Endodermal cell (in vitro differentiated cells): ENCODE measurements at regions not wholly inside any gene's neighbourhood (a gene's known extent, or its start where the extent isn't known, plus 50 kb on each side); places are given as distances from the start of the nearest gene placed in this dataset.
A peak's percentile ranks its signal among the peaks of the same experiment; 100 is the strongest.

Experiments
- DNase-seq: peaks from one replicate; pipeline ENCODE4 v3.0.0-alpha.2; 2017
- H3K27ac ChIP-seq: 2 replicates; pipeline ENCODE4 v1.5.1; 2013; ENCODE audit warnings: mild to moderate bottlenecking, low read depth, low read length, moderate library complexity
- H3K27me3 ChIP-seq: 2 replicates; pipeline ENCODE4 v1.6.1; 2013; ENCODE audit warnings: mild to moderate bottlenecking, low read length, moderate library complexity; ENCODE audit not compliant: insufficient read depth, control insufficient read depth, poor library complexity, severe bottlenecking
- H3K36me3 ChIP-seq: 2 replicates; pipeline ENCODE4 v1.7.0; 2013; ENCODE audit warnings: mild to moderate bottlenecking, low read length, moderate library complexity; ENCODE audit not compliant: control insufficient read depth, insufficient read depth
- H3K4me1 ChIP-seq: one replicate; pipeline ENCODE4 v1.7.0; 2013; ENCODE audit warnings: low read length; ENCODE audit not compliant: control insufficient read depth, insufficient read depth
- H3K4me3 ChIP-seq: 2 replicates; pipeline ENCODE4 v1.5.1; 2013; ENCODE audit warnings: mild to moderate bottlenecking, low read length, moderate library complexity
- H3K9ac ChIP-seq: 2 replicates; pipeline ENCODE4 v1.6.1; 2013; ENCODE audit warnings: mild to moderate bottlenecking, low read length, moderate library complexity; ENCODE audit not compliant: poor library complexity, severe bottlenecking; ENCODE audit errors: extremely low read depth
- H3K9me3 ChIP-seq: 2 replicates; pipeline ENCODE4 v1.6.1; 2013; ENCODE audit warnings: mild to moderate bottlenecking, low read length, moderate library complexity; ENCODE audit not compliant: control insufficient read depth
- H3K27ac Mint-ChIP-seq: 2 replicates; pipeline ENCODE4 v1.8.0; 2020; ENCODE audit warnings: mixed read lengths
- H3K27me3 Mint-ChIP-seq: 2 replicates; pipeline ENCODE4 v1.8.0; 2021; ENCODE audit warnings: mild to moderate bottlenecking, mixed read lengths; ENCODE audit not compliant: insufficient read depth
- H3K36me3 Mint-ChIP-seq: 2 replicates; pipeline ENCODE4 v1.8.0; 2020; ENCODE audit warnings: low read depth, mixed read lengths
- H3K4me1 Mint-ChIP-seq: 2 replicates; pipeline ENCODE4 v1.8.0; 2020; ENCODE audit warnings: mixed read lengths
- H3K4me3 Mint-ChIP-seq: 2 replicates; pipeline ENCODE4 v1.8.0; 2020; ENCODE audit warnings: mild to moderate bottlenecking, moderate library complexity, mixed read lengths
- H3K9me3 Mint-ChIP-seq: 2 replicates; pipeline ENCODE4 v1.8.0; 2020; ENCODE audit warnings: mild to moderate bottlenecking, mixed read lengths
- CTCF ChIP-seq: fragments of 200-600 bp; sonication (generic); conservative IDR thresholded peaks from 2 replicates; pipeline ENCODE4 v1.5.0; 2021; ENCODE audit warnings: antibody characterized with exemption, mild to moderate bottlenecking
- WGBS, 2 experiments: methylation state at CpG; one replicate each; pipeline versions ENCODE4 v1.1.5 to v1.1.7; 2013; ENCODE audit warnings: missing lambda C conversion rate in 2 of 2, mixed read lengths in 1 of 2; ENCODE audit not compliant: insufficient coverage in 1 of 2, insufficient read length in 1 of 2; 5-methylcytosine and 5-hydroxymethylcytosine counted together

DNA sequence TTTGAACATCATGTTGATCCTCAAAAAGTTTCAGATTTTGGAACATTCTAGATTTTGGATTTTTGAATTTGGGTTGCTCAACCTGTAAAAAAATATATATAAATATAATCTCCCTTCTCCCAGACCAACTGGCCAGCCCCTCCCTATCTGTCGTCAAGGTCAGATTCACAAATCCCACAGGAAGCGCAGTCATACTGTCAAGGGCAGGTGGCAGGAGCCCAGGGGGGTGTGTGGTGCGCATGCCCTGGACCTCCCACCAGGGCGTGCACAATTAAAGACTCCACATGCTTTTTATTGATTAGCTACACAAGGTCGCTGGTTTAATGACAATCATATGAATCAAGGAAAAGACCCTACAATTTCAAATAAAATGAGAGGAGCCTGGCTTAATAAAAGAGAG, 77.0 kb upstream of the EEPD1 start:
- H3K9me3 ChIP-seq: no peaks in the 10 kb centered on the region
- no peak for TF ChIP-seq CTCF
- Mint-ChIP-seq H3K27ac (no peak overlapping the region), H3K36me3 (no peaks in the 10 kb centered on the region), H3K27me3 (peaks cover 3% of the 10 kb centered on the region), H3K4me1 (peaks cover 11% of the 10 kb centered on the region), H3K4me3 (no peak overlapping the region), H3K9me3 (no peaks in the 10 kb centered on the region)
- H3K4me1 ChIP-seq: peaks cover 12% of the 10 kb centered on the region
- 88 to 100% methylated on average over 1 to 5 of the region's 5 CpGs for WGBS, 2 experiments
- no peak overlapping the region for H3K9ac ChIP-seq
- no peaks in the 10 kb centered on the region for H3K27me3 ChIP-seq
- no peak for DNase-seq
- no peaks in the 10 kb centered on the region for H3K36me3 ChIP-seq
- no peak overlapping the region for H3K27ac ChIP-seq
- H3K4me3 ChIP-seq: no peak overlapping the region

DNA sequence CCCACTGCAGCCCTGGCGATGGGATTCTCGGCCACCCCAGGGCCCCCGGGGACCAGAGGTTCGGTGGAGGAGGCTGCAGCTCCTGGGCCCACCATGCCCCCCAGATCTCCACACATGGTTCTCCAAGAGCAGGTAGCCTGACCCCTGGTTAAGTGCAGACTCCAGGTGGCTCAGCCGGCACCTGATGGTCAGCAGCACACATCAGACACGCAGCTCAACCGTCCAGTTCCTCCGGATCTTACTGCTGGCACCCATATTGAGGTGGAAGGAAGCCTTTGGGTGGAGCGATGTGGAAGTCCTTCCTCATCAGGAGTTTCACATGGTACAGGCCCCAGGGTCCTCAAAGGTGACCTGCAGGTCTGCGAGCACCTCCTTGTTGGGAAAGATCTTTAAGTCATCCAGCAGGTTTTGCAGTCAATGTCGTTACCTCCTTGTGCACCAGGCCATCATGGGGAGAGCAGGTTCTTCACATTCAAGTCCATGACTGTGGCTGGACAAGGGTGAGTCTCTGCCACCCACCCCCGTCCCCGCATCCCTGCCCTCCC, 74.2 kb upstream of the EEPD1 start:
- H3K36me3 Mint-ChIP-seq: no peaks in the 10 kb centered on the region
- Histone ChIP-seq H3K4me1 (peaks cover 12% of the 10 kb centered on the region), H3K4me3 (no peak overlapping the region), H3K27ac (no peak overlapping the region), H3K9me3 (no peaks in the 10 kb centered on the region), H3K36me3 (no peaks in the 10 kb centered on the region), H3K9ac (no peak overlapping the region), H3K27me3 (no peaks in the 10 kb centered on the region)
- H3K4me1 Mint-ChIP-seq: peaks cover 11% of the 10 kb centered on the region
- TF ChIP-seq CTCF: no peak
- peaks cover 4% of the 10 kb centered on the region for H3K27me3 Mint-ChIP-seq
- no peak overlapping the region for H3K4me3 Mint-ChIP-seq
- no peaks in the 10 kb centered on the region for H3K9me3 Mint-ChIP-seq
- H3K27ac Mint-ChIP-seq: no peak overlapping the region
- WGBS, 2 experiments: 94 to 97% methylated on average over 9 to 13 of the region's 13 CpGs
- peak; percentile 27 for DNase-seq

DNA sequence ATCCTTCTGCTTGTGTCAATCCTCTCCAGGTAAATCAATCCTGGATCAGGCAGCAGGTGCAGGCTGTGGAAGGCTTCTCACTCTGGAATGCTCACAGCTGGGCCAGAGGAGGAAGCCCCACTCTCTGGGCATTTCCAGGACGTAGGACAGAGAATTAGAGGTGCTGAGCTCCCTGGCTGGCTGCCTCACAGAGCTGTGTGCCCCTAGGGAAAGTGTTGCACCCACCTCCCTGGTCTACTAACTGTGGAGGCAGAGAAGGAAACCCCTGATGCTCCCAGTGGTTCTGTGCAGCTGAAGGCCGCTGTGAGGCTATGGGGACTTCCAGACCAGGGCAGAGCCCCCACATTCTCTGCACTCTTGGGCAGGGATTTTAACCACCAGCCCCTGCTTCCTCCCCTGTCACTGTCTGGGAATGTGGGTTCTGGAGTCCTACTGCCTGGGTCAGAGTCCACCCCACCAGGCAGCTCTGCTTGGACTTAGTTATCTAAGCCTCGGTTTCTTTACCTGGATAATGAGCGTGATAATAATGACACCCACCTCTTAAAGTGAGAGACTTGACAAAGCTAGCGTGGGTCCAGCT, 73.5 kb upstream of the EEPD1 start:
- Histone ChIP-seq H3K9ac (no peak overlapping the region), H3K9me3 (no peaks in the 10 kb centered on the region), H3K4me1 (peaks cover 12% of the 10 kb centered on the region), H3K27ac (no peak overlapping the region), H3K4me3 (no peak overlapping the region), H3K36me3 (no peaks in the 10 kb centered on the region), H3K27me3 (no peaks in the 10 kb centered on the region)
- no peak for TF ChIP-seq CTCF
- WGBS, 2 experiments: 81 to 86% methylated on average over 3 to 5 of the region's 5 CpGs
- Mint-ChIP-seq H3K4me3 (no peak overlapping the region), H3K9me3 (no peaks in the 10 kb centered on the region), H3K36me3 (no peaks in the 10 kb centered on the region), H3K27me3 (peaks cover 9% of the 10 kb centered on the region), H3K27ac (no peak overlapping the region), H3K4me1 (peaks cover 9% of the 10 kb centered on the region)
- DNase-seq: no peak
